ENCODE measurements at regions not wholly inside any gene's neighbourhood (a gene's known extent, or its start where the extent isn't known, plus 50 kb on each side); places are given as distances from the start of the nearest gene placed in this dataset.

DNA sequence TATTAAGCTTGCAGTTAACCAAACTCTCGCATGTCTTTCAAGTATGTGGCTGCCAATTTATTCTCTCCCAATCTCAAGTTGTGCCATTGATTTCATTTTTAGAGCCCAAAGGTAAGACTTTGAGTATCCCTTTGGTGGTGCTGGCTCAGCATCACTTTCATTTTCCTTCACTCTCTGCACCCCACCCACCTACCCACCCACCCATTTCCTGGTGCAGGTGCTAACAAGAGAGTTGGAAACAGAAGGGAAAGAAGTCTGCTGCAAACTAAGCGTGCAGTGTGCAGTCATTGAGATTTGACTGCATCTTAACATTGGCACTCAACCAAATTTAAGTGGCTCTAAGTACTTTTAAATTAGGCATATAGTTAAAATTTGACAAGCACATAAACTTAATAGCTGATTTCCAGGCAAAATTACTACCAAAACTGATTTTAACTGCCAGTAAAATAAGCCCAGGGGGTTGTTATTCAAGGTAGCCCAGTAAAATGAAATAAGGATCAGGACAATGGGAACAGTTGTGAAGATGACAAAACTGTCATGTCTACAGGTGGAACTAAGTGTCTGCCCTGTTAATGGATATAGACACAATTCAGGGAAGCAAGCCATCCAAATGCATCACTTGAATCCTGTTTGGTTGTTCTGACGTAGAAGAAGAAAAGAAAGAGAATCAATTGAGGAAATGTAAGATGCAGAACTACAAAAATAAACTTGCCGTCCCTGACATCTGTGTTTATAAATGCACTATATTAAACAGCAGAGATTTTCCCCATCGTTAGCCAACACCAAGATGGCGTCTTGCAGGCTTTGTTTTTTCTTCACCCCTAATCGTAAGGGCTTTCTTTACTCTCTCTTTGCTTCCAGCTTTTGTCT, 184.2 kb downstream of the KDR start:
- no peak for DNase-seq (ENCODE audit: low spot score)
- intact Hi-C loops (cut with DNase I): no loop called here

DNA sequence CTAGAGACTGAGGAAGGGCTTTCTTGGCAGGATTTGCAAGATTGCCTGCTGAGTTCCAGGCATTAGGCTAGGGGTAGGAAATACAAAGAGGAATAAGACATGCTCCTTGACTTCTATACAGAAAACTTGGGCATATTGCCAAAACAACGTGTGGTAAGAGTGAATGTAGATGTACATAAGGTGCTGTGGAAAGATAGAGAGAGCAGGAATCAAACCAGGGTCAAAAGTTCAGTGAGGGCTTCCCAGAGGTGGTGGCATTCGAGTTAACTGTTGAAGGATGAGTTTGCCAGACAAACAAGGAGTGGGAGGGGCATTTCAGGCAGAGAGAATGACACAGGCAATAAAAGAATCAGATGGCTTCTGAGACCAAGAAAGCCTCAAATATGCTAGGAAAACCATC, 187.9 kb downstream of the KDR start:
- no peak for DNase-seq (ENCODE audit: low spot score)
- intact Hi-C loops (cut with DNase I): no loop called here

DNA sequence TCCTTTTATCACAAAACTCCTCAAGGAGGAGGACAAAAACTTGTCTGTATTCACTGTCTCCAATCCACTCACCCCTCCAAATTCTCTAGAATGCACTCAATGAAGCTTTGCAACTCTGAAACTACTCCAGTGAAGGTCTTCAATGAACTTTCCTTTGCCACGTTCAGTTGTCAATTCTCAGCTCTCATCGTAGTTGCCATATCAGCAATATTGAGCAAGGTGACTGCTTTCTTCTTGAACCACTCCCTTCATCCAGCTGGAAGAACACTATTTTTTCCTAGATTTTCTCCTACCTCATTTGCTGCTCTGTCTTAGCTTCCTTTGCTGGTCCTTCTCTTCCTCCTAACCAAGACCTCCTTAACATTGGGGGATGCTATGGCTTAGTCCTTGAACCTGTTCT, 191.8 kb downstream of the KDR start:
- intact Hi-C loops (cut with DNase I): no loop called here
- no peak for DNase-seq (ENCODE audit: low spot score)

DNA sequence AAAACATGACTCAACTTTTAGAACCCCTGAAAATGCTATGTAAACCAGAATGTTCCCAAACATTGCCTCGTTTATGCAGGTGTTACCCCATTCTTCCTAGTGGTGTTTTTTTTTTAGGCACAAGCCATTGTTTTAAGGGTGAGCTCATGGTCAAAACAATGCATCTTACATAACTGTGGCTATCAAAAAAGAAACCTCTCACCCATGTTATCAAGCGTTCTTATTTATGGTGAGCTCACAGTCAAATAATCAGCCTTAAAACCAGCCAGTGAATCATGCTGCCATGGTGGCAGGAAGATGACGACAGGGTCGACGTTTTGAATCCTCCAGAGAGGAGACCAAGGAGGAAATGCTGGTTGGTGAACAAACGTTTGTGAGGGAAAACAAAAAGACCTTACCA, 195.2 kb downstream of the KDR start:
- intact Hi-C loops (cut with DNase I): no loop called here
- DNase-seq (ENCODE audit: low spot score): no peak

- intact Hi-C loops (cut with DNase I): no loop called here
- no peak for DNase-seq (ENCODE audit: low spot score)
Observed at GRCh38 chr4:54929459-54929858, 195.9 kb downstream of the KDR start.

DNA sequence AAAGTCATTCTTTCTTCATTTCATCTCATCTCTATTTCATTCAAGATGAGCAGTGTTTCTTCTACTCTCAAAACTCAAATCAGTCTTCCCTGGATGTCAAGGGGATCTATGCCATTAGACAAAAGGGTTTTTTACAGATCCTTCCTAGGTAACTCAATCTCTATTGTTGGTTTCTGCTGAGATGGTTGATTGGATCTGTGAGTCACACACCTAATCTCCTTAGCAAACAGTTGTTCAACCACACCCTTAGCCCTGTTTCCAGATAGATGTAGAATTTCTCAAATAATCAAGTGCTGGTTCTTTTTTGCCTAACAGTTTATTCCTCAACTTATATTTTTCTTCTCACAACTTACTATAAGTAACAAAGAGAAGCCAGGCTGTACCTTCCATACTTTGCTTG, 200.5 kb downstream of the KDR start:
- intact Hi-C loops (cut with DNase I): loop anchor here in 1 of 2 donors (1.0 kb wide), 1 partner anchor 43 kb away; no protein-coding TSS in a partner anchor
- DNase-seq (ENCODE audit: low spot score): no peak

DNA sequence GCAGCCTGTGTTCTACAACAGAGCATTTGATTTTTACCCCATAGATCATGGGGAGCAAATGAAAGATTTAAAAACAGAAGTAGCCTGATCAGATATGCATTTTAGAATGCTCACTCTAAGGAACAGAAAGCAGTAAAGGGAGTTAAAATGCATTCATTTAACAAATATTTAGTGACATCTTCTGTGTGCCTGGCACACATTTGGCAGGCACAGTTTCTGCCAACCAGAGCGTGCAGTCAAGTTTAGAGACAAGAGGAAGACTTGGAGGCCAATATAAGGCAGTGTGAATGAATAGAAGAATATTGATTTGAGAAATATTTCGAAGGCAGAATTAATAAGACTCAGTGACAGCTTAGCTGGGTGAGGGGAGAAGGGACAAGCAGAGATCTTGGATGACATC, 210.1 kb downstream of the KDR start:
- intact Hi-C loops (cut with DNase I): no loop called here
- no peak for DNase-seq (ENCODE audit: low spot score)

- intact Hi-C loops (cut with DNase I): no loop called here
- no peak for DNase-seq (ENCODE audit: low spot score)
Observed at GRCh38 chr4:54914781-54915180, 210.6 kb downstream of the KDR start.

- intact Hi-C loops (cut with DNase I): no loop called here
- DNase-seq (ENCODE audit: low spot score): no peak
Observed at GRCh38 chr4:54913751-54914526, 211.5 kb downstream of the KDR start.

DNA sequence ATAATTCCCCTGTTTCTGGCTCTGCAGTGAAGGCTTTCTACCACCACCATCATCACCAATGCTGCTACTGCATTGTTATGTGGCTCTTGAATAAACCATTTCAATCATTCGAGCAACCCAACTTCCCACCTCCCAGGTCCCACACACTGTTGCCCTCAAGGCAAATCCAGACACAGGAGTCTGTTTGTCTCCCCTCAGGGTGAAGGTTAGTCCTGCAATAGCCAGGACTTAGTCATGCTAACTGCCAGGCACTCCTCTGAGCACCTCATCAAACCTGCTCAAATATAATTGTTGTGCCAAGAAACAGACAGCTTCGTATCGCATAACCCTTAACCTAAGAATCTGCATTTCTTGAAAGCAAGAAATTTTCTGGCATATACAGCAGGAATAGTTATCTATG, 213.2 kb downstream of the KDR start:
- intact Hi-C loops (cut with DNase I): no loop called here
- DNase-seq (ENCODE audit: low spot score): no peak

DNA sequence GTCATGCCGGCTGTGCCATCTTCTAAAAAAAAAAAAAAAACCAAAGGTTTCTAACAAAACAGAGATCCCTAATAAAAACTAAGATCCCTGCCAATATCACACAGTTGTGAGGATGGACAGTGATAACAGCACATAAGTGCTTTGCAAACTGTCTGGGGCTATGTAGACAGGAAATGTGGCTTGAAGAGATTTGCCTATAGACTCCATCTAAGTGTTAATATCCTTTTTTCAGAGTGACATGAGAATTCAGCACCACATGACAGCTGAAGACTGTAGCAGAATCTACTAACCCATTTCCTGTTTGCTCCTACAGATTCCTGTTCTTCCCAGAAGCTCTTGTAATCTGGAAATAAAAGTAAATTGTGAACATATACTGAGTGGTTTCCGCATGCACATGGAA, 215.4 kb downstream of the KDR start:
- intact Hi-C loops (cut with DNase I): no loop called here
- no peak for DNase-seq (ENCODE audit: low spot score)

GRCh38 chr4:54908763-54909162, 216.6 kb downstream of the KDR start:
- no peak for DNase-seq (ENCODE audit: low spot score)
- intact Hi-C loops (cut with DNase I): no loop called here

DNA sequence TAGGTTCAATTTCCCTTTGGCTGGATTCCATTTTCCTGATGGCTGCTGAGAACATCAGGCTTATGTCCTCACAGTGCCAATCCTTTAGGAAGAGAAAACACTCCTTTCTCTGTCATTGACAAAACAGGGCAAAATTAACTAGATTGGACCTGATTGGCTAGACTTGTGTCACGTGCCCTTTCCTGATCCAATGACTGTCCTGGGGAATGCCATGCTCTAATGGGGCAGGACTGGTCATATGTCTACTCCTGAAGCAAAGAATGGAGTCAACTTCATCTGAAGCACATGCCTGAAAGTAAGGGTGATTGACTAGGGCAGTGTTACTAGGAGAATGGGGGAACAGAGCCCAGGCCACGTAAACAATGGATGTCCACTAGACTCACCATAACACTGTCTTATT, 220.4 kb downstream of the KDR start:
- DNase-seq (ENCODE audit: low spot score): no peak
- intact Hi-C loops (cut with DNase I): no loop called here

DNA sequence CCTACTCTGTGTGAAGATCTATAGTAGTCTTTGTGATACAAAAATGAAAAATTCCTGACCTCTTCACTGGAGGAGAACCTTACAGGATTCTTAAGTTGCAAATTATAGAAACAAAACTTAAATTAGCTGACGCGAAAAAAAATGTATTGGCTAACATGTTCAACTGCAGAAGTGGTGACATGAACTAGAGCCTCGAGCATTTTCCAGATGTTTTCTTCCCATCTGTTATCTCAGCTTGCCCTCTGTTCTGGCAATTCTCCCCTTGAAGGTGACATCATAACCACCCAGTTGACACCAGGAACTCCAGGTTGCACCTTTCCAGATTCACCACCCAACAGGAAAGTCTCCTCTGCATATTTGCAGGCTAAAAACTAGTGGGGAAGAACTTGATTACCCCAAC, 222.4 kb downstream of the KDR start:
- intact Hi-C loops (cut with DNase I): no loop called here
- no peak for DNase-seq (ENCODE audit: low spot score)

GRCh38 chr4:54902271-54902670, 223.1 kb downstream of the KDR start:
- no peak for DNase-seq (ENCODE audit: low spot score)
- intact Hi-C loops (cut with DNase I): no loop called here

DNA sequence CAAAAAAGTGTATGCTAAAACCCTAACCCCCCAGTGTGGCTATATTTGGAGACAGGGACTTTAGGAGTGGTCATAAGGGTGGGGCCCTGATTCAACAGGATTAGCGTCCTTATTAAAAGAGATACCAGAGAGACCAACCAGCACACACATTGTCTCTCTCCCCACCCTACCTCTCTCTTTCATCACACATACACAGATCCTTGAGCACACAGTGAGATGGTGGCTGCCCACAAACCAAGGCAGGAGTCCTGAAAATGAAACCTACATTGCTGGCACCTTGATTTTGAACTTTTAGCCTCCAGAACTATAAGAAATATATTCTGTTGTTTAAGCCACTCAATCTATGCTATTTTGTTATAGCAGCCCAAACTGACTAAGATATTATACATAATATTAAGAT, 224.2 kb downstream of the KDR start:
- intact Hi-C loops (cut with DNase I): no loop called here
- DNase-seq (ENCODE audit: low spot score): no peak

DNA sequence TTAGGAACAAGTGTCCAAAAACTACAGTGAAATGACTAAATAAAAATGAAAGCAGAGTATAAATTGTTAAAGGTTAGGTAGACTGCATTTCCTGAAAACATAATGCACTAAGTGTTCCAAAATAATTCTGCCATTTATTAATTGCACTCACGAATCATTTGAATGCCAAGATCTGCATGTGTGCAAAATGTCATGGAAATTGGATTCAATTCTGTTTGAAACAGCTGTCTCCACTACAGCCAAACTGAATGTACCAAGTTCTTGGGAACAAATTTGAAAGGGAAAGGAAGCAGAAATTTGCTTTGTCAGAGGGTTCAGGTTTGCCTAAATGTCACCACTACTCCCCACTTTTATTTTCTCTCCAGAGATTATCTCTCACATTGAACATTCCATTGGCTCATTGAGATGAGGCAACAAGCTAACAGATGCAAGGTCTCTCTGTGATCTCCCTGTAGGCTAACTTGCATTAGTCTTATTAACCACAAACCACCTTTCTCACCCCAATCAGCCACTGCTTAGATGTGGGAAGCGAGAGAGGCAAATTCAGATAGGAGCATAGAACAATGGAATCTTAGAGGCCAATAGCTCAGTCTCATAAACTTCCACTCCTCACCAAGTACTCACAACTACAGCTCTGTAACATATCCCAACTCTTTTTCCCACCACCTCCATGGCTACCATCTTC, 226.6 kb downstream of the KDR start:
- intact Hi-C loops (cut with DNase I): no loop called here
- DNase-seq (ENCODE audit: low spot score): no peak

GRCh38 chr4:54898056-54898562, 227.3 kb downstream of the KDR start:
- no peak for DNase-seq (ENCODE audit: low spot score)
- intact Hi-C loops (cut with DNase I): no loop called here

DNA sequence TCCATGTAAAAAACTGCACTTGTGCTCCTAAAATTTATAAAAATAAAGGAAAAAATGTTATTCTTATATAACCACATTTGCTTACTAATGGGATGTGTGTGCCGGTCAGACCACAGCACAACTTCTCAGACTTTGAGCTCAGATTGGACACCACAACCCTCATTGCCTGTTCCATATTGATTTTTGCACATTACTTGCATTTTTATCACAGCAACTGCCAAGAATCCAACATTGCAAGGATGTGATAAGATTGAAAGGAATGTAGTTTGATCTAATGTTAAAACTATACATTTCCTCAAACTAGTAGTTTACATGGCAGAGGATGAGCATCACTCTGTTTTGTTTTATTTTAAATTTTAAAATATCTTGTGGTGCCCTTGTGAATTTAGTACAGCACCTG, 227.8 kb downstream of the KDR start:
- intact Hi-C loops (cut with DNase I): no loop called here
- DNase-seq (ENCODE audit: low spot score): no peak

GRCh38 chr4:54882616-54883015, 224.9 kb downstream of the KIT start:
- intact Hi-C loops (cut with DNase I): loop anchor here in 1 of 2 donors (1.0 kb wide), 1 partner anchor 42 kb away; no protein-coding TSS in a partner anchor
- DNase-seq (ENCODE audit: low spot score): no peak

Data from posterior vena cava (tissue), 2 donors.